Middle frontal gyrus (tissue), 1 donor: ENCODE measurements at regions not wholly inside any gene's neighbourhood (a gene's known extent, or its start where the extent isn't known, plus 50 kb on each side); places are given as distances from the start of the nearest gene placed in this dataset.

Experiments
- DNase-seq: peaks from one replicate; pipeline ENCODE4 v3.0.0-alpha.2; 2015; ENCODE audit warnings: low spot score; ENCODE audit errors: extremely low spot score

DNA sequence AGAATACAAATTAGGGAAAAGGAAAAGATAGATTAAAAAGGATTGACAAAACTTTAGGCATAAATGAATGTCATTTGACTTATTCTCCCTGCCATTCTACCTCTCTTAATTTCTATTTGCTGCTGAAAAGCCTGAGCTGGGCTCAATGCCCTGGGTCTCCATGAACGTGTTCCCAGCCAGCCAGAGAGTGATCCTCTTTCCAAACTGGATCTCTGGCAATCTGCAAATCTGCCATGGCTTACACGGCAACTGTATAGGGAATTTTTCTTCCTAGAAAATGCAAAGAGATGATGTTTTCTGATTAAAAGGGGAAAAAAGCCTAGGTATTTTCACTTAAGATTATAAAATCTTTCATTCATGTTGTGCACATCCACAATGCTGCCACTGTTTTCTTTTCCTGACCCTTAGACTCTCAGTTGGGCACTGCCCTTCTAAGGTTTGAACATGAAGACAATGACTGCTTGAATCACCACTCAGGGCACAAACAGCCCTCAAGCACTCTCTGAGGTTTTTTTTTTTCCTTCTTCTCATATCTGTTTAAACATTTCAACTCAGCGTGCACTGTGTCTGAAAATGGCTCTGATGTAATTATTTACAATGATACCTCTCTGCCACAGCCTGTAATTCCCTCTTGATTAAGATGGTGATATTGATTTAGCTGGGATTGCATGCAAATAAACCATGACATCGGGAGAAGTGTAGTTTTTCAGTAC lies 60.3 kb downstream of the DACT1 start:
- no peak for DNase-seq

DNA sequence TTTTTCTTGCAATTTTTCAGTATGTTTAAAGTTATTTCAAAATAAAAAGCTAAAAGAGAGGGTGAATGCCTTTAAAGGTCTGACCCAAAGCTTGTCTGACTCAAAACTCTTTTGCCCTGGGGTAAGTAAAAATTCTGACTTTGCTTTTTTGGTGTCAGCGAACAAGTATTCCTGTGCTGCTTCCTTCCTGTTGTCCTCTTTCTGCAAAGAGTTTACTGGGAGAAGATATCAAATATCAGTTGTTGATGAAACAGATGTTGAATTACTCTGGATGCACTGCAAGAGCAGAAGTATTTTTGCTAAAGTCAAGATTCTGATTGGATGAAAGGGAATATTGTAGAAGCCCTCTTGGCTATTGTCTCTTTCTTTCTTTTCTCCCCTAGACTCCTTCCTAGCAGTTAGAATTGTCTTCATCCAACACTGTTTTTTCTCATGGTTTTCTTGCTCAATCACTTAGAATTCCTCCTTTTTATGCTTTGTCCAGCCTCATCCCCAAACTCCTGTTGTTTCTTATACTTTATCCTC lies 62.0 kb downstream of the DACT1 start:
- no peak for DNase-seq

DNA sequence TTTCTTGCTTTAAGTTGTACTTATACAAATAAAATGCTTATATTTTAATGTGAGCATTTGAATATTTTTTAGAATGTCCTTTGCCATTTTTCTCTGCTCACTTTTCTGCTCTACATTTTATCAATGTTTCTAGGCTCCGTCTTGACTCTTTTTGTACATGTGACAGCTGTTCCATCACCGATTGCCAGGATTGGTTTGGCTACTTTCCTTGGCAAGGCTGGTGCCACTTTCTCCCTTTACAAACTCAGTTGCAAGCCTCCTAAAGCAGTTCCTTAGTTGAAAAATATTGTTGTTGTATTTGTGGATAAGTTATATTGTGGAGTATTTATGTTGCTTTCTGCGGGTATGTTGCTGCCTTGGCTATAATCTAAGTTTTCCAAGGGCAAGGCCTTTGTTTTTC lies 63.4 kb downstream of the DACT1 start:
- no peak for DNase-seq

DNA sequence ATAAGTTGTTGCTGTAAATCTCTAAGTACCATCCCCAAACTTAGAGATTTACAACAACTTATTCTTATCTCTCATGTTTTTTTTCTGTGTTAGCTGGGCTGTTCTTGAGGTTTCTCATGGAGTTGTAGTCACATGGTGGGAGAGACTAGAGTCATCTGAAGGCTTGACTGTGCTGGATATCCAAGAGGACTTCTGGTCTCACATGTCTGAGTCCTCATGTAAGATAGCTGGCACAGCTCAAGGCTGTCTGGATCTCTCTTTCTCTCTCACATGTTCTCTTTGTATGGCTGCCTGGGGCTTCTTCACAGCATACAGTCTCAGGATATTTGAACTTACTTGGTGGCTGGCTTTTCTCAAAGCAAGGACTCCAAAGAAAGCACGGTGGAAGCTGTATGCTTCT lies 63.8 kb downstream of the DACT1 start:
- no peak for DNase-seq

DNA sequence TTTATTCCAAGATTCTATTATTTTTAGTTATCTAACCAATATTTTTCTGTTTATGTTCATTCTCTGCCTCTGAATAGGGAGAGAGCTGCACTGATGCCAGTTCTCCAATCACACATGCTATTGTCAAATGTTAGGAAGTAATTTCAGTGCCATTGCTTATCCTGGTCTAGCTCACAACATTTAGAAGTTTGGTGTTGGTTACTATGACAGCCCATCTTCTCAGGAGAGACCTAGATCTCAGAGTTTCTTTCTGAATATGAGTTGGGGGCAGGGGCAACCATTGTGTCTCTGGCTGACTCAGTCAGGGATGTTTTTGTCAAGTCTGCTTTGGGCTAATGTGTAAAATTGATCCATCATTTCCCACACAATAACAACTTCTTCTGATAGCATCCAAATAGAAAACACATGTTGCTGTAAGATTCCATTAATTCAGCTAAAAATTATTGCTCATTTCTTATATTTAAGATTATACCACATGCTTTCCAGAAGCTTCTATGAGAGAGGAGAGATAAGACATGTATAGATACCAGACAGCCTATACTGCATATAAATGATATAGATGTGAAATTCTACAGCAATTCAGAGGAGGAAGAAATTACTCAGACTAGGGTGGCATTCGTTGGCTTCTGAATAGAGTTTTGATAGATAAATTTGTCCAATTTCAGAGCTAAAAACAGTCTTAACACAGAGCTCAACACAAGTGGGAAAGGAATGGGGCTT lies 64.8 kb downstream of the DACT1 start:
- no peak for DNase-seq

DNA sequence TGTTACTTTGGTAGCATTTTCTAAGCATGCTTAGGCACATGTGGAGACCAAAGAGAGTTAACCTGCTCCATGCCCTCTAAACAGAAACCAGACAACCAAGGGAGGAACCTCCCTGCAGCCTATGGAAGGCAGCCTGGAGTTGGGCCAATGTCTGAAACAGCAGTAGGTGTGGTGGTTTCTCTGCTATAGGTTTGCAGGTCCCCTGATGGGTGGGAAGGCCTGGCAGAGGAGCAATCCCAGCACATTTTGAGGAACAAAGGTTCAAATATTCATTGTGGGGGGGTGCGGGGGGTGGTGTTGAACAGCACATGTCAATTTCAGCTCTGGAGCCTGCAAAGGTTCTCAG lies 65.4 kb downstream of the DACT1 start:
- DNase-seq, result no peak

- DNase-seq, result no peak
These were observed 67.3 kb downstream of the DACT1 start for GRCh38 chr14:58705066-58705465.

- DNase-seq, result no peak
These were observed 70.2 kb downstream of the DACT1 start for GRCh38 chr14:58707949-58708348.

GRCh38 chr14:58709949-58710348 lies 72.2 kb downstream of the DACT1 start:
- DNase-seq, result no peak

DNA sequence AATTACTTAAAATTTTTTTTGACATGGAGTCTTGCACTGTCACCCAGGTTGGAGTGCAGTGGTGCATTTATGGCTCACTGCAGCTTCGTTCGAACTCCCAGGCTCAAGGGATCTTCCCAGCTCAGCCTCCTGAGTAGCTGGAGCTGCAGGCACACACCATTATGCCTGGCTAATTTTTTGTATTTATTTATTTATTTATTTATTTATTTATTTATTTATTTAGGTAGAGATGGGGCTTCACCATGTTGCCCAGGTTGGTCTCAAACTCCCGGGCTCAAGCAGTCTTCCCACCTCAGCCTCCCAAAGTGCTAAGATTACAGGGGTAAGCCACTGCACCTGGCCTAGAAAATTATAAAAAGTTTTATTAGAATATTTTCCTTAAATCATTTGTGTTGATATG lies 73.6 kb downstream of the DACT1 start:
- no peak for DNase-seq

DNA sequence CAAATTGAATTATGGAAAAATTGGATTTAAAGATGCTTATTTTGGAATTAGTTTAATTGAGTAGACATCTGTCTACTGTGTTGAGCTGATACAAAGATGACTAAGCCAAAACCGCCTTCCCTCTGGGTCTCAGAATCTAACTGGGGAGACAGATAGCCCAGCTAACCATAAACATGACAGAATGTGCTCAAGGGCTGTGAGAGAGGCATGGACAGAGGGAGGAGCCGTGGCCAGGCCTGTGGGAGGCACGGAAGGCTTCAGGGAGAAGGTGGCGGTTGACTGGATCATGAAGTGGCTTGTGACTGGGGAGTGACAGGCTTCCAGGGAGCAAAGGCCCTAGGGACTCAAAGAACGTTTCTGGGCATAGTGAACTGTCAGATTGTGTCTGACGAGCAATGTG lies 74.6 kb downstream of the DACT1 start:
- DNase-seq, result no peak

DNA sequence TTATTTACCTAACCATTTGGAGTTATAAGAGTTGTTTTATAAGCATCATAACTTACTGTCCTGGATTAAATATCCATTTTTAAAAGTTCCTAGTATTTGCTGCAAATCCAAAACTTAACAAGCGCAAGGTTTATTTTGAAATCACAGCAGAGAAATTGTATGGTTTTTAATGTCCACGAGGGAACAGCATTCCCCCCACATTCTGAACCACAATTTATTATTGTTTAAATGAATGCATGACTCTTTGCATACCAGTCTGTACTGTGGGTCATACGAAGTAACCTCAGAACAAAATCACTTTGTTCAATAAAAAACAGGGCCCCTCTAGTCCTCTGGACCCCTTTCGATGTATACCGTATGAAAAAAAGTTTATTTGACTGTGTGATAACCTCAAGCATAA lies 75.9 kb downstream of the DACT1 start:
- no peak for DNase-seq

- DNase-seq, result no peak
These were observed 78.9 kb downstream of the DACT1 start for GRCh38 chr14:58716706-58717105.

DNA sequence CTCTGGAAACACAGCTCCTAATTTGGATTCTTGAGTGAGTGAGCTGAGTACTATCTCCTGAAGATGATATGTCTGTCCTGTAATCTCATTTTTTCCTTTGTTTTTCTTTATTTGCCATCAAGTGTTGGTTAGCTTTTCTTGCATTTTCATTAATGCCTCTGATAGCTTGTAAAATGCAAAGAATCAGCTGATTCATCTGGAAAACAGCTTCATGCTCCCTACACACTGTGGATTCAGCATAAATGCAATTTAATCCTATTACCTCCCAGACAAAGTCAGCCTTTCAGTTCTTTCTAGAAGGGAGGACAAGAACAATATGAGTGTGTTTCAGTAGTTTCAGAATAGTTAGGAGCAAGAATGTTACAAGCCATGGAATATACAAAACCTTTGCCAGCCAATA lies 79.4 kb downstream of the DACT1 start:
- DNase-seq, result no peak

- DNase-seq, result no peak
These were observed 80.1 kb downstream of the DACT1 start for GRCh38 chr14:58717813-58718212.

- DNase-seq, result no peak
These were observed 80.8 kb downstream of the DACT1 start for GRCh38 chr14:58718226-58719205.

DNA sequence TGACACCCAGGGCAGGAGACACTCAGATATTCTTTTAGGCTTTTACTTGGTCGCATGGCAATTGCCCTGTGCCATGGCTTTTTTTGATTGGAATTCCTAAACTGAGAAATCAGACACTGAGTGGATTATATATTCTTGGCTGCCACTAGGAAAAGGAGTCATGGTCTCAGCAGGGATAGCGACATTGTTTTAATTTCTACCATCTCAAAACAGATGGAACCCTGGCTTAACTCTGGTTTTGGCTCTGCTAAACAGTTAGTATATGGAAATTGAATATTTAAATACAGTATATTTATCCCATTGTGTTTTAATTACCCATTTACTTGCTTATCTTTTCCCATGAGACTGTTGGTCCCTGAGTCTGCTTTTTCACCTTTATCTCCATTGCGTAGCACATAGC lies 84.0 kb downstream of the DACT1 start:
- DNase-seq, result no peak

- no peak for DNase-seq
These were observed 84.7 kb downstream of the DACT1 start for GRCh38 chr14:58722441-58722840.

- DNase-seq, result no peak
These were observed 86.4 kb downstream of the DACT1 start for GRCh38 chr14:58724206-58724605.

- DNase-seq, result no peak
These were observed 86.9 kb downstream of the DACT1 start for GRCh38 chr14:58724702-58725101.

GRCh38 chr14:58725226-58725625 lies 87.5 kb downstream of the DACT1 start:
- DNase-seq, result no peak

DNA sequence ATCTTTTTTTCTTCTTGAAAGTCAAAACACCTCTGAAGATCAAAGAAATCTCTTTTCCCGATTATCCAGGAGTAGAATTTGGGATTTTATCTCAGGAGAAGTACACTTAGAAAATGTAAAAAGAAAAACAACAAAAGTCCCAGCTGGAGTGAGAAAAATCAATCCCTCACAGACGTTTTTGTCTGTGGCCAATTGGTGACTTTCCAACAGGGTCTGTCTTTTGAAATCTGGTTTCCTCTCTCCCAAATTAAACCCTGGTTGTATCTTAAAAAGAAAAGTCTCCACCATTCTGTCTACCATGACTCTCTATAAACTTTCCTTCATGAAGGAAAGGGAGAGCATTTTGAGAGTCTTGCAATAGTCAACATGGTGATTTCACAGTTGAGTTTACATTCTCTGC lies 88.1 kb downstream of the DACT1 start:
- DNase-seq, result no peak
